ENCODE measurements at regions not wholly inside any gene's neighbourhood (a gene's known extent, or its start where the extent isn't known, plus 50 kb on each side); places are given as distances from the start of the nearest gene placed in this dataset.

DNA sequence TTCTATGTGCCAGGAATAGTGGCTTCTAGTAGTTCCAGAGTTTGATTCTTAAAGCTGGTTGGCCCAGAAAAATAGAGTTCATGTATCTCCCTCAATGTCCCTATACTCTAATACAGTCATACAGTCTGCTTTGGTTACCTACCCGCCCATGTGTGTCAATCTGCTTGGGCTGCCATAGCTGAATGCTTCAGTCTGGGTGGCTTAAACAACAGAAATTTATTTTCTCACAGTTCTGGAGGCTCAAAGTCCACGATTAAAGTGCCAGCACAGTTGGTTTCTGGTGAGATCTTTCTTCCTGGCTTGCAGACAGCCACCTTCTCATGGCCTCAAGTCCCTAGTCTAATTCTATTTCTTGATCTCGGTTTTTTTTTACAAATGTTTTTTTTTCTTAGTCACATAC, 1739.0 kb downstream of the MAT2B start:
- TF ChIP-seq, protein P1, sequence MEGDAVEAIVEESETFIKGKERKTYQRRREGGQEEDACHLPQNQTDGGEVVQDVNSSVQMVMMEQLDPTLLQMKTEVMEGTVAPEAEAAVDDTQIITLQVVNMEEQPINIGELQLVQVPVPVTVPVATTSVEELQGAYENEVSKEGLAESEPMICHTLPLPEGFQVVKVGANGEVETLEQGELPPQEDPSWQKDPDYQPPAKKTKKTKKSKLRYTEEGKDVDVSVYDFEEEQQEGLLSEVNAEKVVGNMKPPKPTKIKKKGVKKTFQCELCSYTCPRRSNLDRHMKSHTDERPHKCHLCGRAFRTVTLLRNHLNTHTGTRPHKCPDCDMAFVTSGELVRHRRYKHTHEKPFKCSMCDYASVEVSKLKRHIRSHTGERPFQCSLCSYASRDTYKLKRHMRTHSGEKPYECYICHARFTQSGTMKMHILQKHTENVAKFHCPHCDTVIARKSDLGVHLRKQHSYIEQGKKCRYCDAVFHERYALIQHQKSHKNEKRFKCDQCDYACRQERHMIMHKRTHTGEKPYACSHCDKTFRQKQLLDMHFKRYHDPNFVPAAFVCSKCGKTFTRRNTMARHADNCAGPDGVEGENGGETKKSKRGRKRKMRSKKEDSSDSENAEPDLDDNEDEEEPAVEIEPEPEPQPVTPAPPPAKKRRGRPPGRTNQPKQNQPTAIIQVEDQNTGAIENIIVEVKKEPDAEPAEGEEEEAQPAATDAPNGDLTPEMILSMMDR (conservative IDR thresholded peaks at IDR 0.05): no peak
- no peak overlapping the region for H3K27ac ChIP-seq

DNA sequence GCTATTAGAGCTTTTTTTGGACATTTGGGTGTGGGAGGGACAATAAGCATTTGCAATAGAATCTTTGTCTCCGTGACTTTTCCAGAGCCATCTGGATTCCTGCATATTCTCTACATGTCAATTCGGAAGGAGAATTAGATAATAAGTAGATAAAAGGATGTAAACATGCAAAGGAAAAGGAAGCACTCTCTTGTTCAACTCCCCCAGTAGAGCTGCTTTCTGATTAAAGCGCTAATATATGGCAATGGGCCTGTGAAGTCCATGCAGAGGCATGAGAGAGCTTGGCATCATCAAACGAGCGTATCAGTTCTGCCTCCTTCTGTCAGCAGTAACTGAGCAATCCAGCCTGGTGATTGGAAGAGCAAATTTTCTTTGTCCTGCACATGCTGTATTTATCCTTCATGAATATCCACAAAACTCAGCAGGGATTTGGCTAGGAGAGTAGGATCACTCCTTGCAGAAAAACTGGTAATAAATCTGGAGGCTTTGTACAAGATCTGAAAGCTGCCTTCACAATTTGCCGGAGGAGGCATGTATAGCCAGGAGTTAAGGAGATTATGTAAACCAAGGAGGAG, 1752.9 kb downstream of the MAT2B start:
- TF ChIP-seq, protein P1 (conservative IDR thresholded peaks at IDR 0.05): no peak
- H3K27ac ChIP-seq: no peak overlapping the region

DNA sequence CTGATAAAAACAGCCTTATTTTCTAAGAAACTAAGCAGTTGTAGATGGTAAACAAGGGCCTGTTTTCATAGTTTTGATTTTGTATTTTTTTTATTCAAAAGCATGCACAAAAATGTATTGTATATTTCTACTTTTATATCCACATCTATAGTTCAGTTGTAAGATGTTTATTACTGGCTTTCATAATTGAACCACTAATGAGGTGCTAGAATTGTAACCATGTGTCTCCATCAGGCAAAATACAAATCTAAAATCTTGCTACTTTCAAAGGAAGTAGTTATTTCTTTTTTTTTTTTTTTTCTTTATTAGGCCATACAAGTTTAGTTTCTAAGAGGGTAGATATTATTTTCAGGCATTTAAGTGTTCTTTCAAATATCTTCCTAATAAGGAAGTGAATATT, 1755.0 kb downstream of the MAT2B start:
- TF ChIP-seq, protein P1 (conservative IDR thresholded peaks at IDR 0.05): no peak
- no peak overlapping the region for H3K27ac ChIP-seq

DNA sequence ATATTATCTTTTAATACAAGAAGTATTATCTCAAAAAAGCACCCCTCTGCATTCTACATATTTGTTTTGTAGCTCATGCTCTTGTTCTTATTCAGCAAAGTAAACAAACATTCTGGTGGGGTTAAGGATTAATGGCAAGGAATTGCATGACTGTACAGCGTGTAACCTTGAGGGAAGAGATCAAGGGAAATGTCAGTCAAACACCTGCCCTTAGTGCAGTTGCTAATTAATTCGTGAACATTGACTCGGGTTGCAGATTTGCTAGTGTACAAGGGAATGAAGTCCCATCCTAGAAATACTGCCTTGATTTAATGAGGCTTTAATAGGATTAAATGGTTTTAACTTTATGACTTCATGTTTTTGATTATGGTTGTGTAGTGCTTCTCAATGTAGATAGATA, 1758.1 kb downstream of the MAT2B start:
- TF ChIP-seq, protein P1 (conservative IDR thresholded peaks at IDR 0.05): no peak

DNA sequence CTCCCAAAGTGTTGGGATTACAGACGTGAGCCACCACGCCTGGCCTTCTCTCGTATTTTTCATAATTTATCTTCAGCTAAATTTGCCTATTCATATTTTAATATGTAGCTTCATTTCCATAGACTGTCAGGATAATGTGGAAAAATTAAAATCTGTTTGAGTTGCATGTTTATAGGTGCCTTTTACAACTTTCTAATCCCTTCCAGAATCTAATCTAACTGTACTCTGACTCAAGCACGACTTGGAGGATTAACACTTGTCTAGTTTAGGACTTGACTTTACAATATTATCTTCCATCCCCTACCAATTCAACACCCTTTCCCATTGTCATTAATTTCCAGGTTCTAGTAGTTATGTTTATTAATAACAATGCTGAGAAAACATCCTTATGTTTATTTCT, 1761.5 kb downstream of the MAT2B start:
- no peak overlapping the region for H3K27ac ChIP-seq
- TF ChIP-seq, protein P1 (conservative IDR thresholded peaks at IDR 0.05): no peak

More for the DNA sequence above, 1758.1 kb downstream of the MAT2B start:
- H3K27ac ChIP-seq: no peak overlapping the region

DNA sequence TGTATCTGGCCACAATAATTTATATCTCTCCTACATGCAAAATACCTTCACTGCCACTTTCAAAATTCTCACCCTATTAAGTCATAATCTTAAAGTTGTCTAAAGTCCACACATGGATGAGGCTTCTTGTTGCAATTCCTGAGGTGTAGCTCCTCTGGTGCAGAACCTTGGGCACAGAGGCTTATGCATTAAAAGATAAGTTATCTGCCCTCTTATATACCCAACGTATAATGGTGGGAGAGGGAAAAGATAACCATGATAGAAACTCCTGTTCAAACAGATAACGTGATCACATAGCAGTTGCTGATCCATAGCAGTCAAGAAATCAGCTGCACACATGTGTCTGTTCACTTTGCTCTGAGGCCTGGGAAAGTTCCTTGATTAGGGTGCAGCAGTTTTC, 1767.0 kb downstream of the MAT2B start:
- H3K27ac ChIP-seq: no peak overlapping the region
- TF ChIP-seq, protein P1 (conservative IDR thresholded peaks at IDR 0.05): no peak

DNA sequence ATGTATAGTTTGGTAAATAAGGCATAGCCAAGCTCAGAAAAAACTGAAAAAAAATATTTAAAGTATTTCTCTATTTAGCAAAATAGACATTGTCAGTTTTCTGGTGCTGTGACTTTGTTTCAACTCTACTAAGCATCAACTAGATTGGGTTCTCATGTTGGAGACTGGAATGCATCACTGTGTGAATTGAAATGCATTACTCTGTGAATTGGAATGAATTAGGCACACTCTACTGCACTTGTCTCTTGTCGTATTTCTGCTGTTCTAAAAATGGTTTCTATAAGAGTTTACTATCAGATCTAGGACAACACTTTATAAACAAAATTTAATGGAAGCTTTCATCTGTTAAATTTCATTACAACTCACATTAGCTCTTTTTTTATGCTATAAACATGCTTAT, 1772.2 kb downstream of the MAT2B start:
- no peak overlapping the region for H3K27ac ChIP-seq
- TF ChIP-seq, protein P1 (conservative IDR thresholded peaks at IDR 0.05): no peak
